ENCODE measurements at regions not wholly inside any gene's neighbourhood (a gene's known extent, or its start where the extent isn't known, plus 50 kb on each side); places are given as distances from the start of the nearest gene placed in this dataset.

DNA sequence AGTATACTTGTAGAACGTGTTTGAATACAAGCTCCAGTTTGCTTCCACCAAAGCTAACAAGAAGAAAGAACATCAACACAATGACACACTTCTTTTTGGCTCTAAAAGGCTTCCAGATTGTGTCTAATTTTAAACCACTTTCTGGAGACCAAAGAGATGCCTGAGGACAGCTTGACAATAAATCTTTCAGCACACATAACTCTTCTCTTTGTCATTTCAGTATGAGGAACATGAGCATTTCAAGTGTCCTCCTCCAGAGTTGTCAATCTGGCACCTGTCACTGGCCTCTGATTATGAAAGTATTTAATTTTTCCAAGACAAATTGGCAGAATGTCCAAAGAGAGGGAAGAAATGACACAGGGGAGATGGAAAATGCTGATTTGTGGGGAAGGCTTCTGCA is 79.0 kb upstream of the TLR4 start:
- Histone ChIP-seq H3K4ac (ENCODE audit: low read depth, low read length) (no peak overlapping the region), H3K4me2 (ENCODE audit: insufficient read depth, insufficient read length, low read length) (no peak overlapping the region), H3K79me1 (ENCODE audit: insufficient read depth, low read depth, low read length, poor library complexity, severe bottlenecking) (no peaks in the 10 kb centered on the region), H3K18ac (ENCODE audit: insufficient read length, low read depth, low read length) (no peak overlapping the region), H3K9ac (ENCODE audit: extremely low read depth, insufficient read length, low read length) (no peak overlapping the region), H3K27ac (ENCODE audit: insufficient read length, low read depth, low read length) (no peak overlapping the region), H3K56ac (ENCODE audit: insufficient read length, low read depth, low read length) (no peak overlapping the region), H3K14ac (ENCODE audit: insufficient read depth, low read length) (no peak overlapping the region), H3K23me2 (ENCODE audit: insufficient read length, low read depth, low read length, poor library complexity, severe bottlenecking) (no peaks in the 10 kb centered on the region), H4K91ac (ENCODE audit: insufficient read length, low read depth, low read length) (no peak overlapping the region), H2BK5ac (ENCODE audit: insufficient read length, low read length) (no peak overlapping the region), H2AK5ac (ENCODE audit: insufficient read length, low read length) (no peak overlapping the region), H4K5ac (ENCODE audit: insufficient read length, low read depth, low read length) (no peak overlapping the region), H3K27me3 (ENCODE audit: insufficient read depth, low read length) (no peaks in the 10 kb centered on the region), H2BK12ac (ENCODE audit: insufficient read length, low read depth, low read length) (no peak overlapping the region), H3K9me3 (ENCODE audit: control insufficient read depth, low read depth, low read length) (no peaks in the 10 kb centered on the region), H3K23ac (ENCODE audit: insufficient read length, low read depth, low read length) (no peak overlapping the region), H3K79me2 (ENCODE audit: insufficient read depth, low read length) (no peaks in the 10 kb centered on the region), H3K4me1 (ENCODE audit: insufficient read depth, low read length) (no peaks in the 10 kb centered on the region; the same call in 1 of the 2 replicates), H4K20me1 (ENCODE audit: control insufficient read depth, insufficient read depth, insufficient read length) (no peaks in the 10 kb centered on the region), H2BK20ac (ENCODE audit: low read depth, low read length, poor library complexity, severe bottlenecking) (no peak overlapping the region), H2BK15ac (ENCODE audit: low read depth, low read length) (no peak overlapping the region), H2AFZ (ENCODE audit: low read length) (no peak overlapping the region), H4K8ac (replicated peaks; ENCODE audit: insufficient read length, low read depth, low read length) (no peak overlapping the region), H3T11ph (ENCODE audit: low read length) (no peak overlapping the region), H2BK120ac (ENCODE audit: low read depth, low read length, poor library complexity, severe bottlenecking) (no peak overlapping the region)
- Mint-ChIP-seq H3K4me1 (peaks cover 2 to 6% of the 10 kb centered on the region in 2 experiments; a peak in 2 of 4 replicates), H3K27me3 (ENCODE audit: low read depth) (no peaks in the 10 kb centered on the region), H3K9me3 (peaks cover 15 to 16% of the 10 kb centered on the region in 2 experiments; a peak in 4 of 5 replicates), H3K4me3 (no peak overlapping the region), H3K27ac (no peak overlapping the region), H3K36me3 (ENCODE audit: insufficient read depth in 1 of 3, low read depth in 3 of 3) (peaks cover 3 to 9% (median 4%) of the 10 kb centered on the region in 3 experiments; a peak in 2 of 7 replicates)
- DNase-seq = no peak
- TF ChIP-seq, protein P1, sequence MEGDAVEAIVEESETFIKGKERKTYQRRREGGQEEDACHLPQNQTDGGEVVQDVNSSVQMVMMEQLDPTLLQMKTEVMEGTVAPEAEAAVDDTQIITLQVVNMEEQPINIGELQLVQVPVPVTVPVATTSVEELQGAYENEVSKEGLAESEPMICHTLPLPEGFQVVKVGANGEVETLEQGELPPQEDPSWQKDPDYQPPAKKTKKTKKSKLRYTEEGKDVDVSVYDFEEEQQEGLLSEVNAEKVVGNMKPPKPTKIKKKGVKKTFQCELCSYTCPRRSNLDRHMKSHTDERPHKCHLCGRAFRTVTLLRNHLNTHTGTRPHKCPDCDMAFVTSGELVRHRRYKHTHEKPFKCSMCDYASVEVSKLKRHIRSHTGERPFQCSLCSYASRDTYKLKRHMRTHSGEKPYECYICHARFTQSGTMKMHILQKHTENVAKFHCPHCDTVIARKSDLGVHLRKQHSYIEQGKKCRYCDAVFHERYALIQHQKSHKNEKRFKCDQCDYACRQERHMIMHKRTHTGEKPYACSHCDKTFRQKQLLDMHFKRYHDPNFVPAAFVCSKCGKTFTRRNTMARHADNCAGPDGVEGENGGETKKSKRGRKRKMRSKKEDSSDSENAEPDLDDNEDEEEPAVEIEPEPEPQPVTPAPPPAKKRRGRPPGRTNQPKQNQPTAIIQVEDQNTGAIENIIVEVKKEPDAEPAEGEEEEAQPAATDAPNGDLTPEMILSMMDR (conservative IDR thresholded peaks at IDR 0.05) = no peak
- no CpG with 5 or more reads among the region's 1 CpG for WGBS (ENCODE audit: extremely low coverage, insufficient read length, low lambda C conversion rate)
